ENCODE measurements at regions not wholly inside any gene's neighbourhood (a gene's known extent, or its start where the extent isn't known, plus 50 kb on each side); places are given as distances from the start of the nearest gene placed in this dataset.

GRCh38 chr11:79940974-79941735 lies 500.3 kb upstream of the TENM4 start:
- TF ChIP-seq POLR2A (IDR thresholded peaks at IDR 0.05; ENCODE audit: low read depth, low read length): no peak
- no peak for TF ChIP-seq POLR2AphosphoS5 (IDR thresholded peaks at IDR 0.05; ENCODE audit: low read depth, low read length)
- TF ChIP-seq TAF1 (IDR thresholded peaks at IDR 0.05; ENCODE audit: borderline replicate concordance, low read depth, low read length): no peak
- FAIRE-seq (no peak), DNase-seq (ENCODE audit: insufficient read length) (no peak)

- FAIRE-seq: no peak
- no peak for DNase-seq (ENCODE audit: insufficient read length)
- no peak for TF ChIP-seq TAF1 (IDR thresholded peaks at IDR 0.05; ENCODE audit: borderline replicate concordance, low read depth, low read length)
- no peak for TF ChIP-seq POLR2A (IDR thresholded peaks at IDR 0.05; ENCODE audit: low read depth, low read length)
- TF ChIP-seq POLR2AphosphoS5 (IDR thresholded peaks at IDR 0.05; ENCODE audit: low read depth, low read length): no peak
These were observed 499.3 kb upstream of the TENM4 start for GRCh38 chr11:79940165-79940564.

GRCh38 chr11:79939111-79939510 lies 498.3 kb upstream of the TENM4 start:
- TF ChIP-seq POLR2AphosphoS5 (IDR thresholded peaks at IDR 0.05; ENCODE audit: low read depth, low read length): no peak
- TF ChIP-seq TAF1 (IDR thresholded peaks at IDR 0.05; ENCODE audit: borderline replicate concordance, low read depth, low read length): no peak
- no peak for TF ChIP-seq POLR2A (IDR thresholded peaks at IDR 0.05; ENCODE audit: low read depth, low read length)
- DNase-seq (ENCODE audit: insufficient read length) (no peak), FAIRE-seq (no peak)

- TF ChIP-seq TAF1 (IDR thresholded peaks at IDR 0.05; ENCODE audit: borderline replicate concordance, low read depth, low read length) (no peak), POLR2A (IDR thresholded peaks at IDR 0.05; ENCODE audit: low read depth, low read length) (no peak), POLR2AphosphoS5 (IDR thresholded peaks at IDR 0.05; ENCODE audit: low read depth, low read length) (no peak)
- FAIRE-seq (no peak), DNase-seq (ENCODE audit: insufficient read length) (no peak)
These were observed 497.0 kb upstream of the TENM4 start for GRCh38 chr11:79937676-79938334.

- no peak for FAIRE-seq
- no peak for DNase-seq (ENCODE audit: insufficient read length)
- no peak for TF ChIP-seq TAF1 (IDR thresholded peaks at IDR 0.05; ENCODE audit: borderline replicate concordance, low read depth, low read length)
- no peak for TF ChIP-seq POLR2A (IDR thresholded peaks at IDR 0.05; ENCODE audit: low read depth, low read length)
- no peak for TF ChIP-seq POLR2AphosphoS5 (IDR thresholded peaks at IDR 0.05; ENCODE audit: low read depth, low read length)
These were observed 491.8 kb upstream of the TENM4 start for GRCh38 chr11:79932612-79933011.

GRCh38 chr11:79931692-79932091 lies 490.9 kb upstream of the TENM4 start:
- TF ChIP-seq POLR2AphosphoS5 (IDR thresholded peaks at IDR 0.05; ENCODE audit: low read depth, low read length) (no peak), POLR2A (IDR thresholded peaks at IDR 0.05; ENCODE audit: low read depth, low read length) (no peak), TAF1 (IDR thresholded peaks at IDR 0.05; ENCODE audit: borderline replicate concordance, low read depth, low read length) (no peak)
- DNase-seq (ENCODE audit: insufficient read length) (no peak), FAIRE-seq (no peak)

- no peak for TF ChIP-seq POLR2AphosphoS5 (IDR thresholded peaks at IDR 0.05; ENCODE audit: low read depth, low read length)
- no peak for FAIRE-seq
- DNase-seq (ENCODE audit: insufficient read length): no peak
These were observed 485.9 kb upstream of the TENM4 start for GRCh38 chr11:79926707-79927106.

GRCh38 chr11:79925570-79925969 lies 484.7 kb upstream of the TENM4 start:
- DNase-seq (ENCODE audit: insufficient read length) (no peak), FAIRE-seq (peak; percentile 5)

GRCh38 chr11:79922641-79923040 lies 481.8 kb upstream of the TENM4 start:
- FAIRE-seq: no peak
- TF ChIP-seq POLR2AphosphoS5 (IDR thresholded peaks at IDR 0.05; ENCODE audit: low read depth, low read length) (no peak), TAF1 (IDR thresholded peaks at IDR 0.05; ENCODE audit: borderline replicate concordance, low read depth, low read length) (no peak), POLR2A (IDR thresholded peaks at IDR 0.05; ENCODE audit: low read depth, low read length) (no peak)
- no peak for DNase-seq (ENCODE audit: insufficient read length)

More at GRCh38 chr11:79925570-79925969, 484.7 kb upstream of the TENM4 start:
- TF ChIP-seq POLR2A (IDR thresholded peaks at IDR 0.05; ENCODE audit: low read depth, low read length): no peak
- no peak for TF ChIP-seq POLR2AphosphoS5 (IDR thresholded peaks at IDR 0.05; ENCODE audit: low read depth, low read length)
- TF ChIP-seq TAF1 (IDR thresholded peaks at IDR 0.05; ENCODE audit: borderline replicate concordance, low read depth, low read length): no peak

GRCh38 chr11:79920480-79920879 lies 479.6 kb upstream of the TENM4 start:
- no peak for TF ChIP-seq TAF1 (IDR thresholded peaks at IDR 0.05; ENCODE audit: borderline replicate concordance, low read depth, low read length)
- TF ChIP-seq POLR2AphosphoS5 (IDR thresholded peaks at IDR 0.05; ENCODE audit: low read depth, low read length): no peak
- no peak for TF ChIP-seq POLR2A (IDR thresholded peaks at IDR 0.05; ENCODE audit: low read depth, low read length)
- FAIRE-seq (no peak), DNase-seq (ENCODE audit: insufficient read length) (no peak)

GRCh38 chr11:79919350-79919749 lies 478.5 kb upstream of the TENM4 start:
- no peak for TF ChIP-seq POLR2AphosphoS5 (IDR thresholded peaks at IDR 0.05; ENCODE audit: low read depth, low read length)
- TF ChIP-seq POLR2A (IDR thresholded peaks at IDR 0.05; ENCODE audit: low read depth, low read length): no peak
- no peak for TF ChIP-seq TAF1 (IDR thresholded peaks at IDR 0.05; ENCODE audit: borderline replicate concordance, low read depth, low read length)
- no peak for FAIRE-seq

GRCh38 chr11:79918846-79919245 lies 478.0 kb upstream of the TENM4 start:
- no peak for TF ChIP-seq TAF1 (IDR thresholded peaks at IDR 0.05; ENCODE audit: borderline replicate concordance, low read depth, low read length)
- no peak for TF ChIP-seq POLR2A (IDR thresholded peaks at IDR 0.05; ENCODE audit: low read depth, low read length)
- TF ChIP-seq POLR2AphosphoS5 (IDR thresholded peaks at IDR 0.05; ENCODE audit: low read depth, low read length): no peak
- DNase-seq (ENCODE audit: insufficient read length) (no peak), FAIRE-seq (peak; percentile 14)

More at GRCh38 chr11:79919350-79919749, 478.5 kb upstream of the TENM4 start:
- no peak for DNase-seq (ENCODE audit: insufficient read length)

Measured in GM12892 (cell line).